GM19468 (cell line): ENCODE measurements at regions not wholly inside any gene's neighbourhood (a gene's known extent, or its start where the extent isn't known, plus 50 kb on each side); places are given as distances from the start of the nearest gene placed in this dataset.

Source experiments
- ATAC-seq: cut with Tn5 transposase; IDR thresholded peaks from one replicate; pipeline ENCODE4 v1.9.1; 2021; ENCODE audit warnings: mild to moderate bottlenecking, moderate library complexity, moderate number of reproducible peaks; ENCODE audit not compliant: unreplicated experiment; ENCODE audit errors: extremely low read depth

GRCh38 chr15:70435369-70435768, 328.0 kb downstream of the UACA start:
- ATAC-seq: no peak

DNA sequence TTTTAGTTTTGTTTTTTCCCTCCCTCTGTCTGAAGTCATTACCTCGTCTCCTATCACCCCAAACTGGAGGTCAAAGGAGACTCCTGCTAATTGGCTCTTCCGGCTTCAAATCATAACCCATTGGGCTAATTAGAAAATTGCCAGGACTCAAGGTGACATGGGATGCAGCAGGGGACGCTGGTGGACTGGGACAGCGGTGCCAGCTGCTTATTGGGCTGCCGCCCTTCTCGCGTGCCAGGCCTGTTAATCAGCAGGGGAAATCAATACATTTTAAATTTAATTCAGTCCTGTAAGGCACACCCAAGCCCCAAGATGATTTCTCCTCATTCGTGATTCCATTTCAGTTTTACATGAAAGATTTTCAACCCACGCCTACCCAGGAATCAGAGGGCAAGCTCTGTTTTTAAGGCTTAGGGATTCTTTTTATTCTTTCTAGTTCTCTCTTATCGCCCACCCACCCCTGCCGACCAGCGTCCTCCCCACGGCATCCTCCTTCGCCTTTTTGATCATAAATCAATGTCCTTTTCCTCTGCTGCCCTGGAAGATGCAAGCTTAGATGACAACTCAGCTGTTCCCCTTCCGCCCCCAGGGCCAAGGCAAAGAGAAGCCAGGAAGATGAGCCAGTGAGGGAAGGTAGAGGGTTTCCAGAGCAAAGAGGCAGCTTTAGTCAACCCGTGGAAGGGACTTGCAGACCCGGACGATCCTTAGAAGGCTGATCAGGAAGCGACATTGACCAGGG, 329.6 kb downstream of the UACA start:
- no peak for ATAC-seq

DNA sequence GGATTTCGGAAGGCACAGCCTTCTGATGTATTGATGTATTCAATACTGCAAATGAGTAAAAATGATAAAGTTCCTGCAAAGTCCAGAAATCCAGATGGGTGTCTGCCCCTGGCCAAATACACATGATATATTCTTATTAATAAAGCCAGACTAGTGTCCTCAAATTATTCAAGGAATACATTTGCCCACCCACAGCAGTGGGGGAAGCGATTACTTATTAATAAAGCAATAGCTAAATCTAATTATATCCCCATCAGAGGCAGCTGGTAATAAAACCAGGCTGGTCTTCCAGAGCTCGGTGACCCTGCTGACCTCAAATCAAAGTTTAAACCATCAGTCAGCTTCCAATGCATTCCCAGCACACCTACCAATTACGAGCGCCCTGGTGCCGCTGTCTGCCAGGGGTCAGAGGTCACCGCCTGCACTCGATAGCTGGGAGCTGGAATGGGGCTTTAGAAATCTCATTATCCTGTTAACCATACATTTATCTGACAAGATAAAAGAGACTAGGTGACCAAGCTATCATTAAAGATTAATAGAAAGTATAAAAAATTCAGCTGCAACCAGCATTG, 330.3 kb downstream of the UACA start:
- no peak for ATAC-seq

GRCh38 chr15:70431854-70432253, 331.5 kb downstream of the UACA start:
- no peak for ATAC-seq

DNA sequence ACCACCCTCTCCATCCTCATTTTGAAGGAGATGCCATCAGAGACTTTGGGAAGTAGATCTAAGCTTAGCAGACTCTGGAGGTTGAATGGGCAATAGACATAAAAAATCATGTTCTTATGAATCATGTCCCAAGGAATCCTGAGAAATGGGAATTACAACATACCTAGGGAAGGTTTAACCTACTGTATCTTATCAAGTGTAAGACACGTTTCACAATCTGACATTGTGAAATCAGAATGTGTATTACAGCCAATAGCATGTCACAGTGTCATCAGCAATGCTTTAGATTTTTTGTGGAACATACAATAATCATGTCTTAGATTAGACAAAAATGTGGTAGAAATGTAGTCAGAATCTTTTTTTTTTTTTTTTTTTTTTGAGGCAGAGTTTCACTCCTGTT, 332.4 kb upstream of the TLE3 start:
- no peak for ATAC-seq

DNA sequence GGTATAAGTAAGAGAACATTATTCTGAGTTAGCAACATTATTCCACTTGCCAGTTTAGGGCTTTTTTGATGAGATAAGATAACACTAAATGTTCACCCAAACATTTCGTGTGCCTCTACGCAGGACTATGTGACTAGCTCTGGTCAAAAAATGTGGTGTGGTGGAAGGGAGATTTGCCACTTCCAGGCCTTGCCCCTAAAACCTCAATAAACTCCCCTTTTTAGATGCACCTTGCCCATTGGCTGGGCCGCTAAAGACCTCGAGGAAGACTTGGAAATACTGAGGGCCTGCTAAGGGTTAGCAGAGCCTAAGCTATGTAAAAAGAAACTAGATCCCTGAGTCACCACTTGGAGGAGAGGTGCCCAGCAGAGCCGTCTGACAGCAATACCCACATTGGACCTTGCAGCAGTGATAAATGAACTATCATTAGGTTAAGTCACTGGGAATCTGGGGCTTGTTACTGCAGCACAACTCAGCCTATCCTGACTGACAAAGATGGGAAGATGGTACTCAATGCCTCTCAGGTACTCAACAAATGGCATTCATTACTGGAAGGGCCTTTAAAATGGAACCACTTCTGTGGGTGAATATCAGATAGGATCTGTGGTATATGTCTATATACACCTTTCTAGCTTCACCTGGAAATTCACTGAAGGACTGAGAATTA, 331.5 kb upstream of the TLE3 start:
- ATAC-seq: no peak

GRCh38 chr15:70428211-70428822, 330.6 kb upstream of the TLE3 start:
- ATAC-seq: no peak

- no peak for ATAC-seq
Observed at GRCh38 chr15:70427167-70428120, 329.7 kb upstream of the TLE3 start.

DNA sequence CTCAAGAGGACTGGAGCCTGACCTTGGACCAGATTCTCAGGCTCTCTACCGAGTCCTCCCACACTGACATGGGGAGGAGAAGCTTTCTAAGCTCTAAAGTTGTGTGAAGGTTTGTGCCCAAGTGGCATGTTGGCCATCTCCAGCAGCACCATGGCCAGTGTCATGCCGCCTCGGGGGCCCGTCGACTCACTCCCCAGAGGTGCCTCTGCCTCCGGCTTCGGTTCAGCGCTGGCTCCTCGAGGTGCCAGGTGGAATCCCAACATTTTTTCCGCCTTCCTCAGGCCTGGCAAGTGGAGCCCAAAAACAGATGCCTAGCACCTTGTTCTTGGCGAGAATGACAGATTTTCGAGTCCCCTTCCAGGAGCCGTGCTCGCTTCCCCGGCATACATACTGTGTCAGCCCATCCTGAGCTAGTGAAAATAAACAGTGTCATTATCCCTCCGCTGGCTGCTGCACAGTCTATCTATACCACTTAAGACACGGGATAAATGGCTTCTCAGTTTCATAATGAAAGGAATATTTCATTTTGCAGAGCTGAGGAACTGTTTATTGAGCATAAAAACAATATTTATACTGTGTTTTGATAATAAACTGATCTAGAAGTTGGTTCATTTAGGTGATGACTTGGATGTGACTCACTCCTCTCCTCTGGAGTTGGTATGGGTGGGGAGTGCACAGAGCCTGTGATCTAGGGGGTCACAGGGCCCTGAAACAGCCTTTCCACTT, 328.5 kb upstream of the TLE3 start:
- no peak for ATAC-seq

GRCh38 chr15:70424937-70425411, 327.3 kb upstream of the TLE3 start:
- no peak for ATAC-seq

DNA sequence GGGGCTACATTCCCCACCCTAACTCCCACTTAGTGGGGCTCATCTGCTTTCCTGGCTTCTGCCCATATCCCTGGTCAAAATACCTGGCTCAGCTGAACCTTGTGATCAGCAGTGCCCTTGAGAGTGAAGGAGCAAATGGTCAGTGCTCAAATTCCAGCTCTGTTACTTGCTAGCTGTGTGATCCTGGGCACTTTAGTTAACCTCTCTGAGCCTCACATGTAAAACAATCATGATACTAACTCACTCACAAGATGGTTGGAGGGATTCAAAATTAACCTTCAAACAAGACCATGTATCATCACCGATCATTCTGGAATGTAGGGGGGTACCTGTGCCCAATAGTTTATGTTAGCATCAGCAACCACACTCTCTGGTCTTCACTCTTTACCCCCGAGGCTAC, 325.6 kb upstream of the TLE3 start:
- ATAC-seq: no peak

DNA sequence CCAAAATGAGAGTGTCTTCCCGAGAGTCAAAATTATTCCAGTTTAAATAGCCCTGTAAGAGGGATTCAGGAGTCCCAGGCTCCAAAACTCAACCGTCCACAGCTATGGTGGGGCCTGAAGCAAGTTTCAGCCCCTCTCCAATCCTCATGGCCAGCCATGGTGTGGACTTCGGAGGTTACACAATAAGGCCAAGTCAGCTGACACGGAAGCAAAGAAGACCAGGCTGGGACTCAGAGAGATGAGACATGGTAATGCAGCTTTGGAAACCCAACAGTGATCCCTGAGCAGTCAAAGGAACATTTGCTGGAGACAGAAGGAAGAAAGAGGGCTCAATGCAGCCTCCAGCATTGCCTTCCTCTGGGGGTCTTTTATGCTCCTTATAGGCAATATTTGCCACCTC, 324.6 kb upstream of the TLE3 start:
- no peak for ATAC-seq

- ATAC-seq: no peak
Observed at GRCh38 chr15:70420948-70421482, 323.3 kb upstream of the TLE3 start.

GRCh38 chr15:70420086-70420947, 322.6 kb upstream of the TLE3 start:
- no peak for ATAC-seq

GRCh38 chr15:70418943-70419342, 321.2 kb upstream of the TLE3 start:
- no peak for ATAC-seq

- no peak for ATAC-seq
Observed at GRCh38 chr15:70417535-70417934, 319.8 kb upstream of the TLE3 start.

DNA sequence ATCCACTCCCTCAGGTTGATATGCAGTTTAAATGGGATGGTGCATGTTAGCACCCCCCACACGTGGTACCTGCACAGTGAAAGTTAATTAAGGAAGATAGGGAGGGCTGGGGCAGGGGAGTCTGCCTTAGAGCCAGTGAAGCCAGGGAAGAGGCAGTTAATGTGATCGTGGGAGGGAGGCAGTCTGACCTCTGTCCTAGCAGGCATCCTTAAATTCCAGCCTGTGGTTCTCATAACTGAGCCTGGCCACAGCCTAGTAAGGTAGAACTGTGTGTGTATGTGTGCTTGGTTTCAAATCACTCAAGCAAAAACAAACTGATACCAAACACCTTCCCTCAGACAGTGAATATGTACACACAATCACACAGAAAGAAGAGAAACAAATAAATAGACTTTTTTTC, 319.1 kb upstream of the TLE3 start:
- no peak for ATAC-seq

GRCh38 chr15:70415398-70415797, 317.7 kb upstream of the TLE3 start:
- no peak for ATAC-seq
